Hematopoietic multipotent progenitor cell treated with erythropoietin and hydrocortisone succinate and interleukin-3 and kit ligand, for 17 days (in vitro differentiated cells): ENCODE measurements at regions not wholly inside any gene's neighbourhood (a gene's known extent, or its start where the extent isn't known, plus 50 kb on each side); places are given as distances from the start of the nearest gene placed in this dataset.

Experiments
- DNase-seq: peaks from one replicate; pipeline ENCODE4 v3.0.0-alpha.2; 2015; ENCODE audit warnings: low spot score

DNA sequence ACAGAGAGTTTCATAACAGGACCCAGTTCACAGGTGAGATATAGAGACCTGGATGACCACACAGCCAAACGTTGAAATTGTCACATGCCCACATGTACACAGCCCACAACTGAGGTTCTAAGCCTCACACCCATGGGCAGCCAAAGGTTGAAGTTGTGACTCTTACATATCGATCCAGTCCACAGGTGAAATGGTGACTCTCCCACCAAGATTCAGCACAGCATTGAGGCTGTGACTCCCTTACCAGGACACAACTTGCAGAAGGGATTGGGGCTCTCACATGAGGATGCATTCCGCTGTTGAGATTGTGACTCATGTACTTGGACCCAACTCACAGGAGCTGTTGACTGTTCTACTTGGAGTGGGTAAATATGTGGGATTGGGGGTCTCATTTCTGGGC lies 1836.4 kb downstream of the TP53TG3F start:
- DNase-seq, result no peak

DNA sequence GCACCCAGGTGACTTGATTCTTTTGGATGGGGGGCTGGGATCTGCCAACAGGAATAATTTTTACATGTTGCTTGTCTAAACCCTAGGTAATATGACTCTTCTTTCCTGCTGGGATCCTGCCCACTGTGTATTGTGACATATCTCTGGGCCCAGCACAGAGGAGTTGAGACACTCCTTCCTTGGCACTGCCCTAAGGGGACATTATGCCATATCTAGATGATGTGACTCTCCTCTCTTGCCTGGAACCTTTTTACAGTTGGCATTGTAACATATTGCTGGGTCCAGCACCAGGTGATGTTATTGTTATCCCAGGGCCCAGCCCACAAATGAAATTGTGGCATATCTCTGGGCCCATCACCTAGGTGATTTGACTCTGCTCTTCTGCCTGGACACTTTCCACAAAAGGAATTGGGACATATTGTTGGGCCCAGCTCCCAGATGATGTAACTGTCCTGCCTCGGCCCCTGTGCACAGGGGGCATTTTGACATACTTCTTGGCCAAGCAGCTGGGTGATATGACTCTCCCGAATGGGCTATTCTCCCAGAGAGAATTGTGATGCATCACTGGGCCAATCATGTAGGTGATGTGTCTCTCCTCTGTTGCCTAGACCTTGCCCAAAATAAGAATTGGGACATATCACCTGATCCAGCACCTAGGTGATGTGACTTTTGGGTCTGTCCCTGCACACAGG lies 1837.7 kb downstream of the TP53TG3F start:
- no peak for DNase-seq

DNA sequence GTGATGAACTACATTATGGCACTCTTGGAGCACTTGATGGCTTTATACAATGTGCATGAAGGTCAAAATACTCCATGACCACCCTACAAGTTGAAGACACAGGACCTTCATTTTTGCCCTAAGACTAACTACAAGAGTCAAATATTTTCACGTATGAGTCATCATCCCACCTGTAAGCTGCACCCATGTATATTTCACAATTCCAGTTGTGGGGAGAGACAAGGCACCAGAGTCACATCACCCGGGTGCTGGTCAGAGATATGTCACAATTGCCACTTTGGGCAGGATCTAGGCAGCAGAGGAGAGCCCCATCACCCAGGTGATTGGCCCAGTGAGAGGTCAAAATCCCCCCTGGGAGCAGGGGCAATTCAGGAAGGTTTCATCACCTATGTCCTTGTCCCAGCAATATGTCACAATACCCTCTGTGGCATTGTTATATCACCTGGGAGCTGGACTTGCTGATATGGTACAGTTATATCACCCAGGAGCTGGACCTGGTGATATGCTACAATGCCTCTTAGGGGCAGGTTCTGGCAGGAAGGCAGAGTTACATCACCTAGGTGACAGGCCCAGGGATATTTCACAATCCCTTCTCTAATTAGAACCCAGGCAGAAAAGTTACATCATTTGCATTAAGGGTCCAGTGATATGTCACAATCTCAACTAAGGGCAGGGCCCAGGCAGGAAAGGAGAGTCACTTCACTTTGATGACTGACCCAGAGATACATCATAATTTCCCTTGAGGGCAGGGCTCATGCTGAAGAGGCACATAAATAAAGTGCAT lies 1839.2 kb downstream of the TP53TG3F start:
- no peak for DNase-seq

DNA sequence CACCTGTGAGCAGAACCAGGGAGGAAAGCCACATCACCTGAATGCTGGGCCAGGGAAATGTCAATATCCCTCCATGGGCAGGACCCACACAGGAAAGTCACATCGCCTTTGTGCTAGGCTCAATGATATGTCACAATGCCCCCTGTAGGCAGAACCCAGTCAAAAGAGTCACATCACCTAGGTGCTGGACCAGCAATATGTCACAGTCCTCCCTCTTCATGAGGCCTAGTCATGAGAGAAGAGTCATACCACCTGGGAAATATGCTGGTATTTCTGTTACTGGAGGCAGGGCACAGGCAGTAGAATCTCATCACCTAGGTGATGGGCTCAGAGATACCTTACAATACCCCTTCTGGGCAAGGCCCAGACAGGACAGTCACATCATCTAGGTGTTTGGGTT lies 1843.4 kb downstream of the TP53TG3F start:
- no peak for DNase-seq

DNA sequence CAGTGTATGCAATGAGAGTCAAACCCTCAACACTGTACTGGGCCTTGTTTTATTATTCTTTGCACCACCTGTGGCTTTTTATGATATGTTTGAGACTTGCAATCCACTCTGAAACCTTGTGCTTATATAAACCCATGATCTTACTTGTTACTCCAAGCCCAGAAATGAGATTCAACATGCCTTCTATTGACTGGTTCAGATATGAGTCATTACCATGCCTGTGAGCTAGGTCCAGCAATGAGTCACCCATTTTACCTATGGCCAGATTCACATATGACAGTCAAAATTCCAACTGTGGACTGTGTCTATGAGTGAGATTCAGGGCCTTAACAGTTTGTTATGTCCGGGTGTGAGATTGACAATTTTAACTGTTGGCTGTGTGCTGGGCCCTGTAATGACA lies 1846.1 kb downstream of the TP53TG3F start:
- no peak for DNase-seq

DNA sequence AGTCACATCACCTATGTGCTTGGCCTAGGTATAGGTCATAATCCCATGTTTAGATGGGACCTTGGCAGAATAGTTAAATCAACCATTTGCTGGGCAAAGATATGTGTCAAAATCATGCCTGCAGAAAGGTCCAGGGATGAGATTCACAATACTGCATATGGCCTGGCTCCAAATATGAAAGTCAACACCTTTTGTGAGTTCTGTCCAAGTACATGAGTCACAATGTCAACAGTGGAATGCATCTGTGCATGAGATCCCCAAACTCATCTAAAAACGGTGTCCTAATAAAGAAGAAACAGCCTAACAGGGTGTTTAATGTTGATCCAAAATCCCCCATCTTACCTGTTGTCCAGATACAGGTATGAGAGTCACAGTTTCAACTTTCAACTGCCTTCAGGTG lies 1847.5 kb downstream of the TP53TG3F start:
- DNase-seq, result no peak

DNA sequence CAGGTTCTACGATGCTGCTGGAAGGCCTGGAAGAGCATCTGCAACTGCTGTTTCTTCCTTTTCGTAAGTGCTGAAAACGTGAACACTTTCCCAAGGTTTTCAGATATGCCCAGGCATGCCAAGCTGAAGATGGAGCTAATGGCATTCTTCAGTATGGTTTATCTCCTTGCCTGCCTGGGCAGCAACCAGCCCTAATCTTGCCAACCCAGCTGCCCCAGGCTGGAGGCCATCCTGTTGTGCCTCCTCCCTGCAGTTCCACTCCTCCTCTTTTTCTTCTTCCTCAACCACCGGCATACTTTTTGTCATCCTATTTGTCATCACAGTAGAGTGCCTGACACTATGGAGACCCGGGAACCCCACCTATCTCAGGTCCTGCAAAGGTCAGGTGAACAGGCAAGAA lies 1849.3 kb downstream of the TP53TG3F start:
- DNase-seq, result no peak

DNA sequence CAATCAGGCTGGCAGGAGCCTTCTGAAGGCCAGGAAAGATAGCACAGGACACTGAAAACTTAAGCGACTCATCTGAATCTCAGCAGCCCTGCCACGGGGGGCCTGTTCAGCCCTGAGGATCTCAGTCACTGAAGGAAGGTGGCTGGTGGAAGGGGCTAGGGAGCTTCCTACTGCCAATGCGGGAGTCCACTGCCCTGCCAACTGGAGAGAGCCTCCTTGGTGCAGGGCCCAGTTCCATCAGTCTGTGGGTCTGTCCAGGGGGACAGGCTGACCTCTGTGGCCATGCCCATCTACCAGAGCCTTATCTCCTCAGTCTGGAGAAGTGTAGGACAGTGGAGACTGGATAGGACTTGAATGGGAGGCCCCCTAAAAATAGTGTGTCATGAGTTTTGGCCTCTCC lies 1851.6 kb downstream of the TP53TG3F start:
- no peak for DNase-seq

DNA sequence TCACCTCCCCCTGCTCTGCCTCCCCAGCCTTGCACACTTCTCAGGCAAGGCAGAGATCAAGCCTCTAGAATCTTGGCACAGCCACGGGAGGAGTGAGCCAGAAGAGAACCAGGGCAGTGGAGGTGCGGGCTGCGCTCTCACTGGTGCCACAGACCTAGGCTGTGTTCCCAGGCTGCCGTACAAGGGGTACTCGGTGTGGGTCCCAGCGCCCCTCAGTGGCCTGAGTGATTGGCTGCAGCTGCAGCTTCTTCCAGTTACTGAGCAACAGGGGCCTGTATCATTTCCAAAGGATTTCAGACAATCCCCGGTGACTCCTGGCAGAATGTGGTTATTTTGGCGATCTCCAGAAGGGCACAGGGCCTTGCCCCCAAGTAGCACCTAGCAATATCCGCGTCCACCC lies 1852.1 kb downstream of the TP53TG3F start:
- DNase-seq, result no peak

DNA sequence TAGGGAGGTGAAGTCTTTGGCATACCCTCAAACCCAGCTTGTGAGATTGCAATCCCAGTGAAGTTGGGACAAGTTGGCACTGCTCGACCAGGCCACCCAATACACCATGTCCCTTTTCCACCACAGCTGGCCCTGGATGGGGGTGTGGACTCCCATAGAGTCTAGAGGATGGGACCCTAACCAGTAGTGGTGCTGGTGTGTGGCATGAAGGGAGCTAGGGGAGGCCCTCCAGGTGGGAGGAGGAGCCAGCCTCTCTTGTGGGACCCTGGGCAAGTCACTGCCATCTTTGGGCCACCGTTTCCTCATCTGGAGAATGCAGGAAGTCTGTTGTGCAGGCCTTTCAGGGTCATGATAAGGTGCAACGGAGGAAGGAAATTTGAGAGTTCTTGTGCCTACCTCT lies 1854.9 kb downstream of the TP53TG3F start:
- no peak for DNase-seq

DNA sequence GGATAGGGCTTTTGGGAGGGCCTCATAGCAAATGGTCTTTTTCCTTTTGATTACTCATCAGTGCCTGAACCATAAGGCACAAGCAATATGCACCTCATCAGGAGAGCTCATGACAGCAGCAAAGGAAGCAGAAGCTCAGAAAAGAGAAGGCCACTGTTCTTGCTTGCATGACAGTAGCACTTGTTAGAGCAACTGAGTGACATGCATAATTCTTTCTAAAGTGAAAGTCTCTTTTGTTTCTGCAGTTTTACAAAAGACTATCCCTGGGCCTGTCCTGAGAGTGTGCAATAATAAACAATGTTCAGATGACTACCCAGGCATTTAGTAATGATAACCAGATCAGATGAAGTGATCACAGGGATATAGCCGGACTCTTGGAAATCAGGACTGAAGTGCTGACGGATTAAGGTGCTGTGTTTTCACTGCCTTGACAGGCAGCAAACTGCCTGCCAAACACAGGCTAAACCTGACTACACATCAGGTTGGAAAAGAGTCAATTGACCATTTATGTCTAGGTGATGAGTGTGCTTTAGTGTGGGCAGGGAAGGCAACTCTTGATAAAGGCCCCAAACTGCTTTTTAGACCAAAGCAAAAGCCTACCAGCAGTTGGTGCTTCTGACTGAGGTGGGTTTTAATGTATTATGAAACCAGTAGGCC lies 1860.3 kb downstream of the TP53TG3F start:
- DNase-seq, result no peak

DNA sequence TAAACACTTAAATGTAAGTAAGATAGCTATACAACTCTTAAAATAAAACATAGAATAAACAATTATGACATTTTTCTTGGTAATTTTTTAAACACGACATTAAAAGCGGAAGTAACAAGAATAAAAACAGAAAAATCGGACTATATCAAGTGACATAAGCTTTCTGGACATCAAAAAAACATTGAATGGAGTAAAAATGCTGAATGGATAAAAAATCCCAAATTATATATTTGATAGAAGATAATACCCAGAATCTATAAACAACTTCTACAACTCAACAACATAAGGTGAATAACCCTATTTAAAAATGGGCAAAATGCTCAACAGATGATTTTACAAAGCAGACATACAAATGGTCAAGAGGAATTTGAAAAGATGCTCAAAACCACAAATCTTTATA lies 1866.5 kb downstream of the TP53TG3F start:
- DNase-seq, result no peak

DNA sequence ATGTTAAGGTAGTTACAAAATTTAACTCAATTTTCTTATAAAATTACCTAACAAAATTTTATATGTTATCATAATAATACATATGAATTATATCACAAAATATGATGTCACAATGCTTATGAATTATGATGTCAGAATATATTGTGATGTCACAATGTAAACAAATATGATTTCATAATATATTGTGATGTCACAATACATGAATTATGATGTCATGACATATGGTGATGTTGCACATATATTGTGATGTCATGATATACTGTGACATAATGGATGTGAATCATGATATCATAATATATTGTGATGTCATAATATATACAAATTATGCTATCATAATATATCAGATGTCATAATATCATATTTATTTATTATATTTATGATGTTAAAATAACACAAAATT lies 1879.9 kb downstream of the TP53TG3F start:
- DNase-seq, result no peak

DNA sequence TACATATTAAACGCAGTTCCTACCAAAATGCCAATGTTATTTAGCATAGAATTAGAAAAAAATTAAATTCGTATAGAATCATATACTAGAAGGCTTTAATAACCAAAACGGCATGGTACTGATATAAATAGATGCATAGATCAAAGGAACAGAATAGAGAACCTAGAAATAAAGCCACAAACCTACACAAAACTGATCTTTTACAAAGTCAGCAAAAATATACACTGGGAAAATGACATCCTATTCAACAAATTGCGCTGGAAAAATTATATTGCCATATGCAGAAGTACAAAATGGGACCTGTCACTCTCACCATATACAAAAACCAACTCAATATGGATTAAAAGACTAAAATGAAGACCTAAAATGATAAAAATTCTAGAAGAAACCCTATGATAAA lies 1882.6 kb downstream of the TP53TG3F start:
- DNase-seq, result no peak

DNA sequence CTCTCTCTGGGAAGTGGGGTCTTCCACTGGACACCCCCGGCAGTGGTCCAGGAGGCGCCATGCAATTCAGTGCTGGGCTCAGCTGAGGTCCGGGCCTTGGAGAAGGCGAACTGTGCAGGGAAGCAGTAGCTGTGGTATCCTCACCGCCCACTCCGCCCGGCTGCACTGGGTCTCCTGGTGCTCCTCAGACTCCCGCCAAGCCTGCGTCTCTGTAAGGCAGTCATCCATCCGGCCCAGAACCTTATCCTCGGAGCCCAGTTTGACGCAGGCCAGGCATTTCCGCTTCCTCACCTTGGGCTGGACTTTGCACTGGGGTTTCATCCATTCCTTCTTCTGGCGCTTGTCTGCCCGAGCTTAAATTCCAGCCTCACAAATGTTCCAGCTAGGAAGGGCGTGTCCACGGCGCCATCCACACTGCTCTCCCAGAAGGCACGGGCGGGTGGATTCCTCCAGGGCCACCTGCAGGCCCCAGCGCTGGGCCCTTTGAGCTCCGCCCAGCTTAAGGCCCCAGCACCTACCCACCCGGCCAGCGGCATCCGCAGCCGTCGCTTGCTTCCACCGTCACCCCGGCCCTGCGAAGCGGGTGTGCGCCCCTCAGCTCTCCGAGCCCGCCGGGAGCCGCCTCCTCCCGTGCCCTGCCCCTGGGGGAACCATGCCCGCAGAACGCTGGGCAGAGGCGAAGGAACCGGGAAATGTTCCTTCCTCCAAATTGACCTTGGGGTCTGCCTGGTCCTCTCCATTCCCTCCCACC lies 1884.8 kb downstream of the TP53TG3F start:
- no peak for DNase-seq

DNA sequence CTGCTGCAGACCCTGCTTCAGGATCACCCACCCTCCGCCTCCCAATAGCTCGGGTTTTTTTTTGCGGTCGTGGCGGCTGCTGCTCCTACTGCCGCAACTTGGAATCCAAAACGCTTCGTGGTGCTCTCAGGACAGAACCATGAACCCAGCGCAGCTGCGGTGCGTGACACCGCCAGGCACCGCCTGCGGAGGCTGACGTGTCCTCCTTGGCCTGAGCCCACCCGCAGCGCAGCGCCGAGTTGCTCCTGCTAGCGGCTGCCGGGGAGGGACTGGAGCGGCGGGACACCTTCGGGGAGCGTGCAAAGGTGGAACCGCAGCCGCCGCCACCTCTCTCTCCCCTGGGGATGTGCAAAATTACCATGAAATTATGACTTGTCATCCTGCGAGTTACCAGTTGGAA lies 1893.0 kb downstream of the TP53TG3F start:
- DNase-seq, result no peak

DNA sequence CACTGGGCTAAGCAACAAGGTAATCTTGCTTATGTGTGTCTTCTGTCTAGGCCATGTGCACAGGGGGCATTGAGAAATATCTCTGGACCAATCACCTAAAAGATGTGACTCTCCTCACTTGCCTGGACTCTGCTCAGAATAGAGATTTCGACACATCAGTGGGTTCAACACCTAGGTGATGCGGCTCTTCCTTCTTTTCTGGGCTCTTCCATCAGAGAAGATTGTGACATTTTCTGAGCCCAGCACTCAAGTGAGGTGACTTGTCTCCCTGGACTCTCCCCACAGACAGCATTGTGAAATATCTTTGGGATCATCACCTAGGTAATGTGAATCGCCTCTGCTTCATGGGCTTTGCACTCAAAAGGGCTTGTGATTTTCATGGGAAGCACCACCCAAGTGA lies 1904.1 kb downstream of the TP53TG3F start:
- DNase-seq, result no peak

DNA sequence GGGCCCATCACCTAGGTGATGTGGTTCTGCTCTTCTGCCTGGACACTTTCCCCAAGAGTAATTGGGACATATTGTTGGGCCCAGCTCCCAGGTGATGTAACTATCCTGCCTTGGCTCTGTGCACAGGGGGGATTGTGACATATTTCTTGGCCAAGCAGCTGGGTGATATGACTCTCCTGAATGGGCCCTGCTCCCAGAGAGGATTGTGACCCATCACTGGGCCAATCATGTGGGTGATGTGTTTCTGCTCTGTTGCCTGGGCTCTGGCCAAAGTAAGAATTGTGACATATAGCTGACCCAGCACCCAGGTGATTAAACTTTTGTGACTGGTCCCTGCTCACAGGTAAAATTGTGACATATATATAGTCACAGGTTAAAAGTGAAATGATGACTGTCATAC lies 1904.9 kb downstream of the TP53TG3F start:
- DNase-seq, result no peak

DNA sequence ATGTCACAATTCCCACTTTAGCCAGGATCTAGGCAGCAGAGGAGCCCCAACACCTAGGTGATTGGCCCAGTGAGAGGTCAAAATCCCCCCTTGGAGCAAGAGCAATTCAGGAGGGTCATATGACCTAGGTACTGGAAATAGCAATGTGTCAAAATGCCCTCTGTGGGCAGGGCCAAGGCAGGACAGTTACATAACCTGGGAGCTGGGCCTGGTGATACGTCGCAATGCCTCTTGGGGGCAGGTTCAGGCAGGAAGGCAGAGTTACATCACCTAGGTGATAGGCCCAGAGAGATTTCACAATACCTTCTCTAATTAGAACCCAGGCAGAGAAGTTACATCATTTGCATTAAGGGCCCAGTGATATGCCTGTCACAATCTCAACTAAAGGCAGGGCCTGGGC lies 1906.3 kb downstream of the TP53TG3F start:
- no peak for DNase-seq

DNA sequence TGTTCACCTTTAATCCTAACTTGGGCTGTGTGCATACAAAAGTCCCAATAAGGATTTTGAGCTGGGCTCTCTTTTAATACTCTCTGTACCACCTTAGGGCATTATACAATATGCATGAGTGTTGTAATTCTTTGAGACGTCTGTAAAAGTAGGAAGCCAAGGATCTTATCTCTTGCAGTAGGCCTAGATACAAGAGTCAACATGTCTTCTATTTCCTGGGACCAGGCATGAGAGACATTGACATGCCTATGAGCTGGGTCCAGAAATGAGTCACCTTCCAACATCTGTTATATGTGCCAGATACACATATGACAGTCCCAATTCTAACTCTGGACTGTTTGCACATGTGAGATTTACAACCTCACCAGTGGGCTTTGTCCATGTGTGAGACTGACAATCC lies 1911.2 kb downstream of the TP53TG3F start:
- no peak for DNase-seq

DNA sequence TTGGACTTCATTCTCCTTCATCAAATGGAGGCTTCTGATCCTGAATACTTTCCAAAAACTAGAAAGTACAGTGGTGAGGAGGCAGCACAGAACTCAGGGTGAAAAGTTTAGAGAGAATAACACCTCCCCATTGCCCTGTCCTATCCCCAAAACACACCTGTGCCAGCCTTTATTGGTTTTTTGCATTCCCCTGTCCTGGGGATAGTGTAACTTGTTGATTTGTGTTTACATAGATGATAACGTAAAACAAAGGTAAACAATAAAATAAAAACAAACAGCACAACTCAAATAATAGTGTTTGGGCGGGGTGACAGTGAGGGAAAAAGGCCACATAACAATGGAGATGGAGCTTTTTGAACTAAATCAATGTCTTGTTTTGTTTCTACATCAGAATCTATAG lies 1917.7 kb downstream of the TP53TG3F start:
- no peak for DNase-seq

DNA sequence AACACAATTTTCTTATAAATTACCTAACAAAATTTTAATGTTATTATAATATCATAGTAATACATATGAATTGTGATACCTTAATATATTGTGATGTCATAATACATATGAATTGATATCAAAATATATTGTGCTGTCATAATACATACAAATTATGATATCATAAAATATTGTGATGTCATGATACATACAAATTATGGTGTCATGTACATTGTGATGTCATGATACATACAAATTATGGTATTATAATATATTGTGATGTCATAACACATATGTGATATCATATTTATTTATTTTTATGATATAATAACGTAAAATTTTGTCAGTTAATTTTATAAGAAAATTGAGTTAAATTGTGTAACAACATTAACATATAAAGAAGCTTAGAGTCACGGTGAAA lies 1927.2 kb downstream of the TP53TG3F start:
- DNase-seq, result no peak

DNA sequence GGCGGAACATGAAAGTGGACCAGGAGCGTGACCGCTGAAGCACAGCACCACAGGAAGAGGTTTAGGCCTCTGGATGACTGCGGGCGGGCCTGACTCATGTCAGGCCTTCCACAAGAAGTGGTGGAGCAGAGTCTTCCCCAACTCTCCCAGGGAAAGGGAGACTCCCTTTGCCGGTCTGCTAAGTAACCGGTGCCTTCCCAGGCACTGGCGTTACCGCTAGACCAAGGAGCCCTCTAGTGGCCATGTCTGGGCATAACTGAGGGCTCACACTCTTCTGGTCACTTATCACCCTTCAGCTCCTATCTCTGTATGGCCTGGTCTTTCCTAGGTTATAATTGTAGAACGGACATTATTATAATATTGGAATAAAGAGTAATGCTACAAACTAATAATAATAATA lies 1931.9 kb downstream of the TP53TG3F start:
- DNase-seq, result peak; percentile 26
